Lower lobe of right lung (tissue), 2 donors: ENCODE measurements at regions not wholly inside any gene's neighbourhood (a gene's known extent, or its start where the extent isn't known, plus 50 kb on each side); places are given as distances from the start of the nearest gene placed in this dataset.

Experiments used
- ATAC-seq, 2 donors: fragments of 200-7000 bp; cut with Tn5 transposase; one replicate each; pipeline ENCODE4 v1.9.1; 2020 to 2022; ENCODE audit warnings: mild to moderate bottlenecking in 2 of 2, moderate library complexity in 2 of 2
- DNase-seq: peaks from one replicate; pipeline ENCODE4 v3.0.0-alpha.2; 2020
- H3K27ac ChIP-seq: fragments of 200-600 bp; one replicate; pipeline ENCODE4 v1.8.0; 2022
- H3K27me3 ChIP-seq: fragments of 200-600 bp; one replicate; pipeline ENCODE4 v1.8.0; 2022; ENCODE audit warnings: low read depth
- H3K36me3 ChIP-seq: fragments of 200-600 bp; one replicate; pipeline ENCODE4 v1.8.0; 2022; ENCODE audit warnings: mild to moderate bottlenecking
- H3K4me1 ChIP-seq: fragments of 200-600 bp; one replicate; pipeline ENCODE4 v1.8.0; 2022
- H3K4me3 ChIP-seq: fragments of 200-600 bp; one replicate; pipeline ENCODE4 v1.8.0; 2022; ENCODE audit warnings: mild to moderate bottlenecking
- H3K9me3 ChIP-seq: fragments of 200-600 bp; one replicate; pipeline ENCODE4 v1.8.0; 2022
- intact Hi-C: fragments of 100-400 bp; cut with DNase I; formaldehyde crosslinking; loops from one replicate; pipeline ENCODE4 v1.11.0; 2022
- TF ChIP-seq, protein P1 (sequence below): fragments of 200-600 bp; IDR thresholded peaks from one replicate; pipeline ENCODE4 v1.8.0; 2022; ENCODE audit warnings: antibody characterized with exemption, mild to moderate bottlenecking
- donor health status: DM: no; HTN: yes; CAD: no; lungs with severe emphysema.

DNA sequence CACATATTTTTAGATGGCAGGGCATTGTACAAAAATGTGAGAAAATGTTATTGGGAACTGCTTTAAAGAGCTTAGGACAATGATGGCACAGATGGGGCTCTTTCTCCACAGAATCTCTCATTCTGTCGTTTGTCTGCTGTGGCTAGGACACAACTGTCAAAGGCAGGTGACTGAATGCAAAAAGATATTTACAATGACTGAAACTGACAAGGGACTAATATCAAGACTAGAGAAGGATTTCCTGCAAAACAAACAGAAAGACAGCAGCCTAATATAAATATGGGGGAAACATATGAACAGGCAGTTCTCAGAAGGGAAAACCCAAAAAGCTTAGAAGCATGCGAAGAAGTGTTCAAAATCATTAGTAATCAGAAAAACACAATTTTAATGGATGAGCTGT, 177.5 kb upstream of the AFF2 start:
- intact Hi-C loops, result no loop called here
- TF ChIP-seq, protein P1, sequence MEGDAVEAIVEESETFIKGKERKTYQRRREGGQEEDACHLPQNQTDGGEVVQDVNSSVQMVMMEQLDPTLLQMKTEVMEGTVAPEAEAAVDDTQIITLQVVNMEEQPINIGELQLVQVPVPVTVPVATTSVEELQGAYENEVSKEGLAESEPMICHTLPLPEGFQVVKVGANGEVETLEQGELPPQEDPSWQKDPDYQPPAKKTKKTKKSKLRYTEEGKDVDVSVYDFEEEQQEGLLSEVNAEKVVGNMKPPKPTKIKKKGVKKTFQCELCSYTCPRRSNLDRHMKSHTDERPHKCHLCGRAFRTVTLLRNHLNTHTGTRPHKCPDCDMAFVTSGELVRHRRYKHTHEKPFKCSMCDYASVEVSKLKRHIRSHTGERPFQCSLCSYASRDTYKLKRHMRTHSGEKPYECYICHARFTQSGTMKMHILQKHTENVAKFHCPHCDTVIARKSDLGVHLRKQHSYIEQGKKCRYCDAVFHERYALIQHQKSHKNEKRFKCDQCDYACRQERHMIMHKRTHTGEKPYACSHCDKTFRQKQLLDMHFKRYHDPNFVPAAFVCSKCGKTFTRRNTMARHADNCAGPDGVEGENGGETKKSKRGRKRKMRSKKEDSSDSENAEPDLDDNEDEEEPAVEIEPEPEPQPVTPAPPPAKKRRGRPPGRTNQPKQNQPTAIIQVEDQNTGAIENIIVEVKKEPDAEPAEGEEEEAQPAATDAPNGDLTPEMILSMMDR, result no peak
- Histone ChIP-seq H3K27ac (no peak overlapping the region), H3K4me1 (no peaks in the 10 kb centered on the region), H3K9me3 (no peaks in the 10 kb centered on the region), H3K27me3 (no peaks in the 10 kb centered on the region), H3K4me3 (no peak overlapping the region), H3K36me3 (no peaks in the 10 kb centered on the region)
- DNase-seq (no peak), ATAC-seq (no peak)

DNA sequence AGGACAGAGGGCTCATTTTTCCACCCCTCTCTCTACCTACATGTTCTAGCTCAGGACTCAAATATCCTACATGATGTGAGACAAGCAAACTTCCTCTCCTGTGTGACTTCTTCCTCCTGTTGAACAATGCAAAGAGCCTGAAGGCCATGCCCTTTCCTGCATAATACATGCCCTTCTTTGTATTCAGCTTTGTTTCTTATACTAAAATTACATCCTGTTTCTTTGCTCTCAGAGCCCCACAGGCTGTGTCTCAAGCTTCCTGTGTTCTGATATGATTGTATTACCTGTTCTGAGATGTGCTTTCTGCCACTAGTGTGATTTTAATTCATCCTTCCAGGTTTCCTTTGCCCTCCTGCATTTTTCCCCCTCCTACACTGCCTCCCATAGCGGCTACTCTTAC, 166.4 kb upstream of the AFF2 start:
- DNase-seq (no peak), ATAC-seq (no peak)
- Histone ChIP-seq H3K36me3 (no peaks in the 10 kb centered on the region), H3K4me1 (no peaks in the 10 kb centered on the region), H3K9me3 (no peaks in the 10 kb centered on the region), H3K4me3 (no peak overlapping the region), H3K27ac (no peak overlapping the region), H3K27me3 (no peaks in the 10 kb centered on the region)
- intact Hi-C loops, result no loop called here
- TF ChIP-seq, protein P1, result no peak

GRCh38 chrX:148337873-148338272, 162.5 kb upstream of the AFF2 start:
- no peaks in the 10 kb centered on the region for H3K36me3 ChIP-seq
- H3K9me3 ChIP-seq, result no peaks in the 10 kb centered on the region
- H3K4me3 ChIP-seq, result no peak overlapping the region
- intact Hi-C loops, result no loop called here
- H3K4me1 ChIP-seq, result no peaks in the 10 kb centered on the region
- TF ChIP-seq, protein P1, result no peak
- DNase-seq, result no peak
- no peak overlapping the region for H3K27ac ChIP-seq
- H3K27me3 ChIP-seq, result no peaks in the 10 kb centered on the region
- ATAC-seq, result no peak

GRCh38 chrX:148354916-148355315, 145.5 kb upstream of the AFF2 start:
- no peak overlapping the region for H3K4me3 ChIP-seq
- no peaks in the 10 kb centered on the region for H3K27me3 ChIP-seq
- no peak for ATAC-seq
- TF ChIP-seq, protein P1, result no peak
- H3K36me3 ChIP-seq, result no peaks in the 10 kb centered on the region
- H3K9me3 ChIP-seq, result no peaks in the 10 kb centered on the region
- no peak overlapping the region for H3K27ac ChIP-seq
- intact Hi-C loops, result no loop called here
- no peaks in the 10 kb centered on the region for H3K4me1 ChIP-seq
- DNase-seq, result no peak

GRCh38 chrX:148361641-148362040, 138.8 kb upstream of the AFF2 start:
- Histone ChIP-seq H3K4me1 (no peaks in the 10 kb centered on the region), H3K27me3 (no peaks in the 10 kb centered on the region), H3K4me3 (no peak overlapping the region), H3K36me3 (no peaks in the 10 kb centered on the region), H3K9me3 (no peaks in the 10 kb centered on the region), H3K27ac (no peak overlapping the region)
- DNase-seq (no peak), ATAC-seq (no peak)
- TF ChIP-seq, protein P1, result no peak
- intact Hi-C loops, result no loop called here
